ENCODE measurements at regions not wholly inside any gene's neighbourhood (a gene's known extent, or its start where the extent isn't known, plus 50 kb on each side); places are given as distances from the start of the nearest gene placed in this dataset.

DNA sequence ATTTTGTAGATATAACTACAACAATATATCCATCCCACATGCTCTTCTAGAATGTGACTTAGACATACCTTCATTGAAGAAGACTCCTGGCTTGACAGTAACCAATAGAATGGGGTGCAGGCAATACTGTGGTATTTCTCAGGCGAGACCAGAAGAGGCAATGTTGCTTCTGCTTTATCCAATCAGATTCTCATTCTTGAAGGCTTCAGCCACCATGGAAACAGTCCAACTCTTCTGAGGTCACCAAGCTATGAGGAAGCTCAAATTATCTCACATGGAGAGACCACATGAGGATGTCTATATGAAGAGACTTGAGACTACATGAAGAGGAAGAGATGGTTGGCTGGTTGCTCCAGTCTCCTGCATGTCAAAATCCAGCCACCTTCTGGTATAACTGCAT is 469.9 kb downstream of the PCDH10 start:
- Mint-ChIP-seq H3K4me3 (ENCODE audit: unreplicated experiment) (no peak overlapping the region), H3K36me3 (ENCODE audit: low read depth, unreplicated experiment) (no peaks in the 10 kb centered on the region), H3K9me3 (ENCODE audit: unreplicated experiment) (no peaks in the 10 kb centered on the region), H3K27ac (ENCODE audit: unreplicated experiment) (no peak overlapping the region), H3K4me1 (ENCODE audit: low read depth, unreplicated experiment) (no peaks in the 10 kb centered on the region), H3K27me3 (ENCODE audit: low read depth, unreplicated experiment) (no peaks in the 10 kb centered on the region)
- no peaks in the 10 kb centered on the region for H3K36me3 ChIP-seq (ENCODE audit: insufficient read depth, low read length)
- no peak for FAIRE-seq
- H3K4me2 ChIP-seq (ENCODE audit: low read length): no peak overlapping the region
- no peaks in the 10 kb centered on the region for H3K9me3 ChIP-seq (ENCODE audit: insufficient read depth, low read depth, low read length)
- DNase-seq (ENCODE audit: low read depth): no peak
- H4K20me1 ChIP-seq (ENCODE audit: insufficient read depth, low read length): no peaks in the 10 kb centered on the region
- no peak overlapping the region for H2AFZ ChIP-seq (ENCODE audit: low read depth, low read length)
- H3K27me3 ChIP-seq (ENCODE audit: insufficient read depth, low read length): no peaks in the 10 kb centered on the region
- no peak overlapping the region for H3K27ac ChIP-seq (ENCODE audit: low read depth, low read length)
- TF ChIP-seq CTCF (IDR thresholded peaks at IDR 0.05; ENCODE audit: insufficient read depth, low read depth, low read length): no peak
- no peak for TF ChIP-seq EZH2 (IDR thresholded peaks at IDR 0.05; ENCODE audit: insufficient read depth, low read length)
- no peak overlapping the region for H3K4me3 ChIP-seq (ENCODE audit: insufficient read depth, low read depth, low read length)
- H3K4me1 ChIP-seq (ENCODE audit: insufficient read depth, low read length): no peaks in the 10 kb centered on the region
- H3K79me2 ChIP-seq (ENCODE audit: insufficient read depth, low read length): no peaks in the 10 kb centered on the region
- no peak overlapping the region for H3K9ac ChIP-seq (ENCODE audit: low read length)

DNA sequence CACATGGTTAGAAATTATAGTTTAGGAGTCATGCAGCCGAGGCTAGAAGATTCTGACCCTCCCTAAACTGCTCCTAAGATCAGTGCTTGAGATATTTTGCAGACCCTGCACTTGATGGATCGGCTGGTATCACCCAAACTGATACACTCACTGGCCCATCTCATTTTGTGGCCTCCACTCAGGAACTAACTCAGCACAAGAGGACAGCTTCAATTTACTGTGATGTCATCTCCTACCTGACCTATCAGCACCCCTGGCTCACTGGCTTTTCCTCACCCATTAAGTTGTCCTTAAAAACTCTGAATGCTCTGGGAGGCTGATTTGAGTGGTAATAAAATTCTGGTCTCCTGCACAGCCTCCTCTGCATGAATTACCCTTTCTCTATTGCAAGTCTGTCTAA is 450.9 kb downstream of the PCDH10 start:
- DNase-seq (ENCODE audit: low read depth): no peak
- Histone ChIP-seq H3K79me2 (ENCODE audit: insufficient read depth, low read length) (no peaks in the 10 kb centered on the region), H3K4me1 (ENCODE audit: insufficient read depth, low read length) (peaks cover under 1% of the 10 kb centered on the region), H4K20me1 (ENCODE audit: insufficient read depth, low read length) (no peaks in the 10 kb centered on the region), H3K36me3 (ENCODE audit: insufficient read depth, low read length) (no peaks in the 10 kb centered on the region), H3K4me3 (ENCODE audit: insufficient read depth, low read depth, low read length) (no peak overlapping the region), H3K27ac (ENCODE audit: low read depth, low read length) (no peak overlapping the region), H3K9ac (ENCODE audit: low read length) (no peak overlapping the region), H2AFZ (ENCODE audit: low read depth, low read length) (no peak overlapping the region), H3K27me3 (ENCODE audit: insufficient read depth, low read length) (no peaks in the 10 kb centered on the region), H3K9me3 (ENCODE audit: insufficient read depth, low read depth, low read length) (no peaks in the 10 kb centered on the region), H3K4me2 (ENCODE audit: low read length) (no peak overlapping the region)
- no peaks in the 10 kb centered on the region for H3K36me3 Mint-ChIP-seq (ENCODE audit: low read depth, unreplicated experiment)
- FAIRE-seq: no peak
- H3K27me3 Mint-ChIP-seq (ENCODE audit: low read depth, unreplicated experiment): no peaks in the 10 kb centered on the region
- no peak for TF ChIP-seq EZH2 (IDR thresholded peaks at IDR 0.05; ENCODE audit: insufficient read depth, low read length)
- no peak for TF ChIP-seq CTCF (IDR thresholded peaks at IDR 0.05; ENCODE audit: insufficient read depth, low read depth, low read length)
- H3K9me3 Mint-ChIP-seq (ENCODE audit: unreplicated experiment): no peaks in the 10 kb centered on the region
- H3K4me1 Mint-ChIP-seq (ENCODE audit: low read depth, unreplicated experiment): no peaks in the 10 kb centered on the region
- no peak overlapping the region for H3K27ac Mint-ChIP-seq (ENCODE audit: unreplicated experiment)
- no peak overlapping the region for H3K4me3 Mint-ChIP-seq (ENCODE audit: unreplicated experiment)

DNA sequence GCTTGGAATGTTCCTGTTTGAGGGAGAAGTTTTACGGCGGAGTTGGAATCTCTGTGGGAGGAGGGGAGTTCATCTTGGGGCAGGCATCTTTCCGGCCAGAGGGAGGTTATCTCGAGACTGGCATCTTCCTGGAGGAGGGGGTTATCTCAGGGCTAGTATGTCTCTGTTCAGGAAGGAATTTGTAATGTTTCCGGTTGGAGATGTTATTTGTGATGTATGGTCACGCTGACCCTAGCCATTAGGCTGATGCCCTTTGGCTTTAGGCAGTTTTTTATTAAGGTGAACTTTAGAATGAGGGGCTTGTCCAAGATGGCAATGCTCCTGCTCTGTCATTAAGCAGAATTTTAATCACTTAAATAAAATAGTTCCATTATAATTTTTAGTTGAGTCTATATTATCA is 449.7 kb downstream of the PCDH10 start:
- no peak overlapping the region for H3K9ac ChIP-seq (ENCODE audit: low read length)
- H3K27ac Mint-ChIP-seq (ENCODE audit: unreplicated experiment): no peak overlapping the region
- no peak for FAIRE-seq
- no peaks in the 10 kb centered on the region for H3K36me3 ChIP-seq (ENCODE audit: insufficient read depth, low read length)
- no peak for DNase-seq (ENCODE audit: low read depth)
- no peak overlapping the region for H2AFZ ChIP-seq (ENCODE audit: low read depth, low read length)
- TF ChIP-seq EZH2 (IDR thresholded peaks at IDR 0.05; ENCODE audit: insufficient read depth, low read length) (no peak), CTCF (IDR thresholded peaks at IDR 0.05; ENCODE audit: insufficient read depth, low read depth, low read length) (no peak)
- H3K27me3 ChIP-seq (ENCODE audit: insufficient read depth, low read length): no peaks in the 10 kb centered on the region
- H3K4me1 ChIP-seq (ENCODE audit: insufficient read depth, low read length): peaks cover 9% of the 10 kb centered on the region
- no peaks in the 10 kb centered on the region for H4K20me1 ChIP-seq (ENCODE audit: insufficient read depth, low read length)
- no peak overlapping the region for H3K4me3 ChIP-seq (ENCODE audit: insufficient read depth, low read depth, low read length)
- H3K4me1 Mint-ChIP-seq (ENCODE audit: low read depth, unreplicated experiment): no peaks in the 10 kb centered on the region
- H3K4me2 ChIP-seq (ENCODE audit: low read length): no peak overlapping the region
- H3K27me3 Mint-ChIP-seq (ENCODE audit: low read depth, unreplicated experiment): no peaks in the 10 kb centered on the region
- H3K4me3 Mint-ChIP-seq (ENCODE audit: unreplicated experiment): no peak overlapping the region
- no peaks in the 10 kb centered on the region for H3K79me2 ChIP-seq (ENCODE audit: insufficient read depth, low read length)
- no peaks in the 10 kb centered on the region for H3K36me3 Mint-ChIP-seq (ENCODE audit: low read depth, unreplicated experiment)
- H3K9me3 ChIP-seq (ENCODE audit: insufficient read depth, low read depth, low read length): no peaks in the 10 kb centered on the region
- H3K9me3 Mint-ChIP-seq (ENCODE audit: unreplicated experiment): no peaks in the 10 kb centered on the region
- H3K27ac ChIP-seq (ENCODE audit: low read depth, low read length): no peak overlapping the region
